ENCODE measurements at regions not wholly inside any gene's neighbourhood (a gene's known extent, or its start where the extent isn't known, plus 50 kb on each side); places are given as distances from the start of the nearest gene placed in this dataset.

DNA sequence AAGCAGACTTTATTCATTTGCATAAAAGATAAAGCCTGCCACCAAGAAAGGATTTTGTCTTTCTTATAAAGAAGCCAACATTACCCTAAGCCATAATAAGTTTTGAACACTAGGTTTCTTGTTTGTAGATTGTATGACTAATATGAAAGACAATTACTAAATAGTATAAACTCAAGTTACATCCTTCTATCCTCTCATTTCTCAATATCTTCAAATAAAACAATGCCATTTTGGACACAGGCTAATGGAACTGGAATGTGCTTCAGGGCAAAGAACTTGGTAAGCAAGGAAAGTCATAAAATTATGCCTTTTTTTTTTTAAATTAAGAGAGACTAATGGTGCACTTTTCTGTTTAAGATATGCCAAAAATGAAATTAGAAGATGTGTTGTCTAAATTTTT, 137.7 kb downstream of the DKK1 start:
- TF ChIP-seq, protein P1, sequence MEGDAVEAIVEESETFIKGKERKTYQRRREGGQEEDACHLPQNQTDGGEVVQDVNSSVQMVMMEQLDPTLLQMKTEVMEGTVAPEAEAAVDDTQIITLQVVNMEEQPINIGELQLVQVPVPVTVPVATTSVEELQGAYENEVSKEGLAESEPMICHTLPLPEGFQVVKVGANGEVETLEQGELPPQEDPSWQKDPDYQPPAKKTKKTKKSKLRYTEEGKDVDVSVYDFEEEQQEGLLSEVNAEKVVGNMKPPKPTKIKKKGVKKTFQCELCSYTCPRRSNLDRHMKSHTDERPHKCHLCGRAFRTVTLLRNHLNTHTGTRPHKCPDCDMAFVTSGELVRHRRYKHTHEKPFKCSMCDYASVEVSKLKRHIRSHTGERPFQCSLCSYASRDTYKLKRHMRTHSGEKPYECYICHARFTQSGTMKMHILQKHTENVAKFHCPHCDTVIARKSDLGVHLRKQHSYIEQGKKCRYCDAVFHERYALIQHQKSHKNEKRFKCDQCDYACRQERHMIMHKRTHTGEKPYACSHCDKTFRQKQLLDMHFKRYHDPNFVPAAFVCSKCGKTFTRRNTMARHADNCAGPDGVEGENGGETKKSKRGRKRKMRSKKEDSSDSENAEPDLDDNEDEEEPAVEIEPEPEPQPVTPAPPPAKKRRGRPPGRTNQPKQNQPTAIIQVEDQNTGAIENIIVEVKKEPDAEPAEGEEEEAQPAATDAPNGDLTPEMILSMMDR (IDR thresholded peaks at IDR 0.05; ENCODE audit: low read depth, low read length), result no peak
- no peak overlapping the region for H3K4me3 ChIP-seq (ENCODE audit: low read depth, low read length)

DNA sequence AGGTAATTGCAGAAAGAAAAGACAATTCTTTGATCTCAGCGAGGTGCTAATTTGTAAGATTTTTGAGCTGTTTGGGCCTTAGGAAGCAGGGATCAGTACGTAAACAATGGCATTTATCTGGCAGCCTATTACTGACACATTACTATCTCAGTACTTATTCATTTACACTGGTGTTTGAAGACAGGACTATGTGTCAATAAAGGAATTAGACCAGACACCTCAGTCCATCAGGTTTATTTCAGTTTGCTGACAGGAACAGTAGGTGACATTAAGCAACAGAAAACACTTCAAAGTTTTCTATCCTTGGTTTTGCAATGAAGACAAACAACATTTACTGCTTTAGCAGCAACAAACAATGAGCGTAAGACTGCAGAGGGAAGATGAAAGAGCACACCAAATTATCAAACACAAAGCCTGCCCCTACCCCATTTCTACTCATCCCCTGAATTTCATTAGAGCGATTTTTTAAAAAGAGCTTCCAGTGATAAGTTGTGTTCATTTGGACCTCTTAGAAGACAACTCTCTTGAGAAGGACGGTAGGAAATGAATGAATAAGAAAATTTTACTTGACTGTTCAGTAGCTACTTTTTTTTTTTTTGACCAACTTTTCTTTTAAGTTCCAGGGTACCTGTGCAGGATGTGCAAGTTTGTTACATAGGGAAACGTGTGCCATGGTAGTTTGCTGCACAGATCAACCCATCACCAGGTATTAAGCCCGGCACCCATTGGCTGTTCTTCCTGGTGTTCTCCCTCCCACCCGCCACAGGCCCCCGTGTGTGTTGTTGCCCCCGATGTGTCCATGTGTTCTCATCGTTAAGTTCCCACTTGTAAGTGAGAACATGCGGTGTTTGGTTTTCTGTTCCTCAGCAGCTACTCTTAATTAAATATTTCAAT, 138.8 kb downstream of the DKK1 start:
- TF ChIP-seq, protein P1 (IDR thresholded peaks at IDR 0.05; ENCODE audit: low read depth, low read length), result no peak

DNA sequence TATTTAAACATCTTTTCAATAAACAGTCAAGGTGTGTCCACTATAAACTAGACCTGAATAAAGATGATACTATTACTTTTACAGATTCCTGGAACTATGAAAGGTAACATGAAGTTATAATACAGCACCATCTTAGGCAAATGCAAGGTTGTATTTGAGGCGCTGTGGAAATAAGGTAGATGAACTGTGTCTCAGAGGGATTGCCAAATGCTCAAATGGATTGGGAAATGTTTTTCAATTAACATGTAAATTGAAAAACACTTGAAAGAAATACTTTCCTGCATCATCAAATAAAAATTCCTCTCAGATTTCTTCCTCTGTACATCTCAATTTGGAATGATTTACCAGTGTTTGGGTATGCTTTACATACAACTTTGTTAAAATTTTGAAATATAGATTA, 139.4 kb downstream of the DKK1 start:
- H3K4me3 ChIP-seq (ENCODE audit: low read depth, low read length), result no peak overlapping the region
- TF ChIP-seq, protein P1 (IDR thresholded peaks at IDR 0.05; ENCODE audit: low read depth, low read length), result no peak

More for the DNA sequence above, 138.8 kb downstream of the DKK1 start:
- no peak overlapping the region for H3K4me3 ChIP-seq (ENCODE audit: low read depth, low read length)

DNA sequence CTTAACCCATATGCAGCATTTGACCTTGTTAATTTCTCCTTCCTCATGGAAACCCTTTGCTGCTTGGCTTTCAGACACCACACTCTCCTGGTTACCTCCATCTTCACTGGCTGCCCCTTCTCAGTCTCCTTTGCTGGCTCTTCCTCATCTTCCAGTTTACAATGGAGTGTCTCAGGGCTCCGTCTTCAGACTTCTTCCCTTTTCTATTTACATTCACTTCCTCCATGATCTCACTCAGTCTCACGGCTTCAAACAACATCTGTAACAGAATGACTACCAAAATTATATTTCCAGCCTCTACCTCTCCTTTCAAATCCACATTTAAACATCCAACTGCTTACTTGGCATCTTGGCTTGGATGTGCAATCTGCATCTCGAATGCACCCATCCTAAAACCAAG, 140.4 kb downstream of the DKK1 start:
- TF ChIP-seq, protein P1 (IDR thresholded peaks at IDR 0.05; ENCODE audit: low read depth, low read length), result no peak
- H3K4me3 ChIP-seq (ENCODE audit: low read depth, low read length), result no peak overlapping the region

DNA sequence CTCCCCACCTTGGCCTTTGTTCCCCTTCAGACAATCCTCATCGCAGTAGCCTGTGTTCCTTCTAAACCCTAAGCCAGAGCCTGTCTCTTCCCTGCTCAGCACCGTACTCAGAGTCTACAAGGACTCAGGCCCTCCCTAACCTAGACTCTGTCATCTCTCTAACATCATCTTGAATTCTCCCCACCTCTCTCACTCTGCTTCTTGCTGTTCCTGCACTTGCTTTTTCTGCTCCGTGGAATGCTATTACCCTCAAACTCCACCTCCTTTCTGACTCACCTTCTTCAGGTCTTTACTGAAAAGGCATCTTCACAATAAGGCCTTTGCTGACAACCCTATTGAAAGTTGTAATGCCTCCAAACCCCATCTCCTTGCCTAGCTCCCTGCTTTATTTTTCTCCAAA, 141.0 kb downstream of the DKK1 start:
- no peak overlapping the region for H3K4me3 ChIP-seq (ENCODE audit: low read depth, low read length)
- TF ChIP-seq, protein P1 (IDR thresholded peaks at IDR 0.05; ENCODE audit: low read depth, low read length), result no peak

DNA sequence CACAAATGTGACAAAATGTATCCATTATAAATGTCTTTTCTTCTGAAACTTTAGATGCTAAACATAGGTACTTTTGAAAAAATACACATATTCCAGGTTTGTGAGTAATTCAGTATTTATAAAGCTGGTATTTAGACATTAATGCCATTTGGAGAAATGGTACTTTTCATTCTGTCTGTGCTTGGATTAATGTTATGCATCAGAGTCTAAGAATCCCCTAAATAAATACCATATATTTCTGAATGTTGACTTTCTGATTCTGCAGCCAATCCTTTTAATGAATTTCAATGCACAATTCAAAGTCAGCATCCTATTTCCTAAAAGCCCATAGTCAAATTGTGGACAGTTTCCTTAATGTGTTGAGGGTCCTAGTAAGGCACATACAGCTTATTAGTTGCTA, 145.0 kb downstream of the DKK1 start:
- TF ChIP-seq, protein P1 (IDR thresholded peaks at IDR 0.05; ENCODE audit: low read depth, low read length), result no peak
- no peak overlapping the region for H3K4me3 ChIP-seq (ENCODE audit: low read depth, low read length)

DNA sequence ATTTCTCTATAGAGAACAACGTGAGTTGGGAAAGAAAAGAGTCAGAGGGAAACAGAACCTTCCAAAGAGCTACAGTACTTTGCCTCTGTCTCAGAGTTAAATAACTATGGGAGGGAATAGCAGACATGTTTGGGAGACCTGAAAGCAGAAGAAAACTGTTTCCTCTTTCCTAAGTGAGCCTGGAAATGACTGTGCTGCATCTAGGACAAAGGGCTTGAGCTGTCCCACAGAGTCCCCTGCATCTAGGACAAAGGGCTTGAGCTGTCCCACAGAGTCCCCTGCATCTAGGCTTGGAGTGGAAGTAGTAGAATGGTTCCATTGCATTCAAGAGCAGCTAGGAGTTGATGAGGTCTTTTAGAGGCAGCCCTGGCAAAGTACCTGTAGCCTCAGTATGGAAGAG, 149.7 kb downstream of the DKK1 start:
- no peak overlapping the region for H3K4me3 ChIP-seq (ENCODE audit: low read depth, low read length)
- TF ChIP-seq, protein P1 (IDR thresholded peaks at IDR 0.05; ENCODE audit: low read depth, low read length), result no peak
